Epithelial cell of proximal tubule (primary cell): ENCODE measurements at regions not wholly inside any gene's neighbourhood (a gene's known extent, or its start where the extent isn't known, plus 50 kb on each side); places are given as distances from the start of the nearest gene placed in this dataset.

Experiments
- DNase-seq: peaks from one replicate; pipeline ENCODE4 v3.0.0-alpha.2; 2011; ENCODE audit warnings: low read depth
- H3K4me3 ChIP-seq: 2 replicates; pipeline ENCODE4 v1.5.1; 2011; ENCODE audit warnings: low read depth, mild to moderate bottlenecking, low read length
- TF ChIP-seq, protein P1 (sequence below): conservative IDR thresholded peaks from 2 replicates; pipeline ENCODE4 v1.5.1; 2012; ENCODE audit warnings: low read depth, mild to moderate bottlenecking, low read length

DNA sequence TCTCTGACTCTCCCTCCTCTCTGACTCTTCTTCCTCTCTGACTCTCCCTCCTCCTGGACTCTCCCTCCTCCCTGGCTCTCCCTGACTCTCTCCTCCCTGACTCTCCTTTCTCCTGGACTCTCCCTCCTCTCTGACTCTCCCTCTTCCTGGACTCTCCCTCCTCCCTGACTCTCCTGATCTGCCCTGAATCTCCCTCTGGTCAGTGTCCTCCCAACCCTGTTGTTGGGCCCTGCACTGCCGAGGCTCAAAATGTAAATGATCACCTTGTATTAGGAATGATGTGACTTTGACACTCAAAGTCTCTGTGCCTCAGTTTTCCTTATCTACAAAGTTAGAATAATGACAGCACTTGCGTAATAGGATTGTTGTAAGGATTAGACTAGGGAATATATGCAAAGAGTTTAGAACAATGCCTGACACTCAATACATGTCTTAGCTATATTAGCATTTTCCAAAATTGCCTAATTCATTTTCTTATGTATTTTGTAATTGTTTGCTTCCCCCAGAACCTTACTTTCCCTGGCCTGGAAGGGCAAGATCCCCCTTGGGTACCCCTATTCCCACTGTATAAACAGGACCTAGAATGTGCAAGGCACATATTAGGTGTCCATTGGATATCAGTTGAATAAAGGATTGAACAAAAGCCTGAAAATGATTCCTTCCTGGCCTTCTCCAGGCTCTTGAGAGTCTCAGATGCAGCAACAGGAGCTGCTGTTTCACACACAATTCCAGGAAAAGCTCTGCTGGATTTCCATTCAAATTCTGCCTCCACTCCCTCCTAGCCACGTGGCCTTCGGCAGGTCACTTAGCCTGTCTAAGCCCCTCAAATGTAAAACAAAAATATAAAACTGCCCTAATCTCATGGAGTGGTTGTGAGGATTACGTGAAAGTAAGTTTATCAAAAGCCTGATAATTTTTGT lies 170.1 kb downstream of the INHBB start:
- H3K4me3 ChIP-seq = no peak overlapping the region
- DNase-seq = no peak
- TF ChIP-seq, protein P1, sequence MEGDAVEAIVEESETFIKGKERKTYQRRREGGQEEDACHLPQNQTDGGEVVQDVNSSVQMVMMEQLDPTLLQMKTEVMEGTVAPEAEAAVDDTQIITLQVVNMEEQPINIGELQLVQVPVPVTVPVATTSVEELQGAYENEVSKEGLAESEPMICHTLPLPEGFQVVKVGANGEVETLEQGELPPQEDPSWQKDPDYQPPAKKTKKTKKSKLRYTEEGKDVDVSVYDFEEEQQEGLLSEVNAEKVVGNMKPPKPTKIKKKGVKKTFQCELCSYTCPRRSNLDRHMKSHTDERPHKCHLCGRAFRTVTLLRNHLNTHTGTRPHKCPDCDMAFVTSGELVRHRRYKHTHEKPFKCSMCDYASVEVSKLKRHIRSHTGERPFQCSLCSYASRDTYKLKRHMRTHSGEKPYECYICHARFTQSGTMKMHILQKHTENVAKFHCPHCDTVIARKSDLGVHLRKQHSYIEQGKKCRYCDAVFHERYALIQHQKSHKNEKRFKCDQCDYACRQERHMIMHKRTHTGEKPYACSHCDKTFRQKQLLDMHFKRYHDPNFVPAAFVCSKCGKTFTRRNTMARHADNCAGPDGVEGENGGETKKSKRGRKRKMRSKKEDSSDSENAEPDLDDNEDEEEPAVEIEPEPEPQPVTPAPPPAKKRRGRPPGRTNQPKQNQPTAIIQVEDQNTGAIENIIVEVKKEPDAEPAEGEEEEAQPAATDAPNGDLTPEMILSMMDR = no peak

DNA sequence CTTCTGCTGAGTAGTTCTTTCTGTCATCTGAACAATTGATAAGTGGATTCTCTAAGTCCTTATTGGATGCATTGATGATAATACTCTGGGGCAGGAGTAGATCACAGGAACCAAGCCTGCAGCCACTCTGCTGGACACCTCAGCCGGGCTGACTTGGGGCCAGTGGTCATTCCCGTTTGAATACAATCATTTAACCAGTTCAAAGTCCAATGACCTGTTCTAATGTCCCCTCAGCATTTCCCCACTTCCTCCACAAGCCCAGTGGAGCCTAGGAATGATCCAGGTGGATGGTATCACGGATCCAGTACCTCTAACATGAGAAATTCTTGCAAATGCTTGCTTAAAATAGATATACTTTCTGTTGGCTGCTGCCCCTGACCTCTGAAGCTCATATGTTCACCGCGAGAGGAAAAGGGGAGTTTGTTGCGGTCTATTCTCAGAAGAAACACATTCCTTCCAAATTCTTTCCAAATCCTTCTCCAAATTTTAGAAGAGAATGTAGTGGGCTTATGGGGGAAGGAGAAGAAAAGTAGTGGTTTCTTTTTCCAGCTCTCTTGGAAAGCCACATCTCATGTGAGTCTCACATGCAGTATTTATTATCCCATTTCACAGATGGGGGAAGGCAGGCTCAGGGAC lies 170.9 kb downstream of the INHBB start:
- DNase-seq = no peak
- TF ChIP-seq, protein P1 = no peak

DNA sequence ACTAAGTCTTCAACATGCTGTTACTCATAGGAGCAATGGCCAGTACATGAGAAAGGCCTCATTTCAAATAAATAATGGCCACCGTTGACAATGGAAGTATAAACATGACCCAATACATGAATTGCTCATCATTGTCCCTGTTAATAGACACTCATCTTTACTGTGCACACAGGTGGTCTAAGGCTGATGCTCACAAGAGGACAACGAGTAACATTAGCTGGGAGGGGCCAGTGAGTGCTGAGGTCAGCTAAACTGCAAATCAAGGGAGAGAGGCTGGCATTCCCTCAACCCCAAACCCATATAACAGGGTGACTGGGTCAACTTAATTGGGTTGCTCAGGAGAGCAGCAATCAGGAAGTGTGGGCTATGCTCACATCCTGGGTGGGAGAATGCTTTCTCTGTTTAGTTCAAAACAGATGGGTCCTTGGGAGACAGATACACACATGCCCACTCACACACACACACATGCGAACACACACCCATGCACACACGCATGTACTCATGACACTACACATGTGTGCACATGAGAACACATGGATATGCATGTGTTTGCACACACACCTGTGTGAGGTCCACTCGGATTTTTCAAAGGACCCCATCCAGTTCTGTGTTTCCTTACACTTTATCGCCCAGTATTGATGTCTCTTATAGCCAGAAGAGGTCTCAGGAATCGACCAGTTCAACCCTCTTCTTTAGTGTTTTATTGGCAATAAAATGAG lies 172.0 kb downstream of the INHBB start:
- TF ChIP-seq, protein P1 = no peak
- DNase-seq = no peak
- H3K4me3 ChIP-seq = no peak overlapping the region

More for the DNA sequence above, 170.9 kb downstream of the INHBB start:
- H3K4me3 ChIP-seq = no peak overlapping the region

DNA sequence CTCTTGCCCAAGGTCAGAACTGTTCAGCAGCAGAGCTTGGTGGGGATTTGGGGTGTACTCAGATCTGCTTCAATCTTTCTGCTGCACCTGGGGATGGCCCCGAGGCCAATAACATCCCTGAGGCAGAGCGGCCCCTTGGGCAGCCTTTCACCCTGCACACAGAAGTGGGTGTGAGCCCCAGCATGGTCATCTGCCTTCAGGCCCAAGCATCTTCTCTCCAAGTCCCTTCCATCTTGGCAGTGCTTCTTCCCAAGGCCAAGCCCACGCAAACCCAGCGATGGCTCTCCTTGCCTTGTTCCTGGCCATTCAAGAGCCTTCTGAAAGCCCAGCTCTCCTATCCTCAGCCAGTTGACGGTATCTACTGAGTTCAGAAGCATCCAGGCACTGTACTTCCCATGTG lies 172.9 kb downstream of the INHBB start:
- TF ChIP-seq, protein P1 = no peak
- H3K4me3 ChIP-seq = no peak overlapping the region
- no peak for DNase-seq

DNA sequence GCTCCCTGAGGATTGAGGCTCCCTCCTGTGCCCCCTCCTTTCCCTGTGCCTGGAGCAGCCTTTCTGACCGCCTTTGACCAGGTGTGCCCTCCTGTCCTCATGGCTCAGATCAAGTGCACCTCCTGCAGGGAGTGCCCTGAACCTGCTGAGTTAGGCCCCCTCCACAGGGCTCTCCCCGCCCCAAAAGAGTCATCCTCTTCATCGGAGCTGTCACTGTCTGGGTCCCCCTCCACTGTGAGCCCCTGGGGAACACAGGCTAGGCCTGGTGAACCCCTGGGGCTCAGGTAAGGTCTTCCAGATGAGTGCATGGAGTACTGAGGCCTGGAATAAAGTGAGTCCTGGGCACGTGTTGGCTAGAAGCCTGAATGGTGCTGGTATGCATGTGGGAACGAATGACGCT lies 173.5 kb downstream of the INHBB start:
- no peak for DNase-seq
- TF ChIP-seq, protein P1 = no peak
- no peak overlapping the region for H3K4me3 ChIP-seq

DNA sequence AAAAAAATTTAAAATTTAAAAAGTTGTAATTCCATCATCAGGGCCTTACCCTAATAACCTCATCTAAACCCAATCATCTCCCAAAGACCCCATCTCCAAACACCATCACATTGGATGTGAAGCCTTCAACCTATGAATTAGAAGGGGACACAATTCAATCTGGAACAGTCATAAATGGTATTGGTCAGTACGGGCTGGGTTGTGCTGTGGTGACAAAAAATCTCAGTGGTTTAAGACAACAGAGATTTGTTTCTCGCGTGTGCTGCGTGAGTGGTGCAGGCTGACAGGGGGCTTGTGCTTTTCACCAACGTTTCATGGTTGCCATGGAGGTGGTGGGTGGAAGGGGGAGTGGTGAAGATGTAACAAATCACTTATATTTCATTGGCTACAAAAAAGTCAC lies 174.5 kb downstream of the INHBB start:
- no peak overlapping the region for H3K4me3 ChIP-seq
- no peak for DNase-seq
- TF ChIP-seq, protein P1 = no peak
